Uterus (tissue), 3 donors: ENCODE measurements at regions not wholly inside any gene's neighbourhood (a gene's known extent, or its start where the extent isn't known, plus 50 kb on each side); places are given as distances from the start of the nearest gene placed in this dataset.

Source experiments
- DNase-seq, 2 donors: peaks; one replicate each; pipeline ENCODE4 v3.0.0-alpha.2; 2019 to 2020
- H3K27ac ChIP-seq, 2 donors: fragments of 200-600 bp; sonication (generic); 1 replicate in 1 of 2; 2 replicates in 1 of 2; pipeline ENCODE4 v1.5.1; 2016 to 2018
- H3K27me3 ChIP-seq, 2 donors: fragments of 200-600 bp; sonication (generic); one replicate each; pipeline ENCODE4 v1.5.1; 2018 to 2019; ENCODE audit warnings: control low read depth in 1 of 2
- H3K36me3 ChIP-seq, 2 donors: fragments of 200-600 bp; sonication (generic); one replicate each; pipeline ENCODE4 v1.5.1; 2019; ENCODE audit warnings: control low read depth in 1 of 2
- H3K4me1 ChIP-seq, 2 donors: fragments of 200-600 bp; sonication (generic); one replicate each; pipeline ENCODE4 v1.5.1; 2018 to 2019; ENCODE audit warnings: control low read depth in 1 of 2
- H3K4me3 ChIP-seq, 2 donors: fragments of 200-600 bp; sonication (generic); 1 replicate in 1 of 2; 2 replicates in 1 of 2; pipeline ENCODE4 v1.5.1; 2018 to 2019; ENCODE audit warnings: mild to moderate bottlenecking in 1 of 2
- H3K9me3 ChIP-seq, 2 donors: fragments of 200-600 bp; sonication (generic); one replicate each; pipeline ENCODE4 v1.5.1; 2019; ENCODE audit warnings: control low read depth in 1 of 2
- POLR2A ChIP-seq, 2 donors: fragments of 450-650 bp; IDR thresholded peaks; one replicate each; pipeline ENCODE4 v1.6.1; 2016; ENCODE audit warnings: antibody characterized with exemption in 2 of 2, mild to moderate bottlenecking in 1 of 2, moderate library complexity in 1 of 2
- intact Hi-C: fragments of 100-400 bp; cut with DNase I; formaldehyde crosslinking; loops from one replicate; pipeline ENCODE4 v1.15.1; 2023; ENCODE audit warnings: low total_unique reads
- TF ChIP-seq, protein P1 (sequence below), 4 experiments: fragments of 200-600 bp in 2 of 4; fragments of 450-650 bp in 2 of 4; sonication (generic) in 2 of 4; IDR thresholded peaks; one replicate each; pipeline ENCODE4 v1.5.1; 2016 to 2019; ENCODE audit warnings: antibody characterized with exemption in 4 of 4, mild to moderate bottlenecking in 2 of 4, moderate library complexity in 1 of 4
- donor health status: DM: yes; HTN: yes; CAD: no.

DNA sequence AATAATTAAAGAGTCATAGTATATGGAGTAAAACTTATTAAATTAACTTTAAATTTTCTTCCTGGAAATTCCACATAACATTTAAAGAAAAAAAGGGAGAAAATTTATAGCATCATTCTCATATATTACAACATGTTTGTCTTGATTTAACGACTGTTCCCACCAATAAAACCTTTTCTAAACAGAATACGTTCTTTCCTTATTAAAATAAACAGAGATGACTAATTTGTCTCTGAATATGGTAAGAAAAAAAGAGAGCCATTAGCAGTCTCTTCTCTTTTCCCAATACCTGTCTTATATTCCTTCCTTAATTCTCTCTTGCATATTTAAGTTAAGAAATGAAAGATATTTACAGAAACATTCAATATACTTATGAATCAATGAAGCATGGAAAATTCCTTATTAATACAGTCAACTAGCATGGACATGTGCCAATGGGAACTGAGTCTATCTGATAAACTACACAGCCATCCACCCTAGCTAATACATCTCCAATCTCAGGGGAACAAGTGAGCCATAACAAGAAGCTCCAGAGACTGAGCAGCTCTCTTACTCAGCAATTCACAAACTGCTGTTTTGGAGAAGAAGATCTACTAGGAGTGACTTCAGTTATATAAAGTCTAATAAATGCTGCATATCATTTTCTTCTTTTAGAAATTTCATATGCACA, 347.1 kb upstream of the MANEA start:
- H3K4me1 ChIP-seq = no peaks in the 10 kb centered on the region
- H3K9me3 ChIP-seq = no peaks in the 10 kb centered on the region
- intact Hi-C loops = no loop called here
- H3K27ac ChIP-seq = no peak overlapping the region
- H3K4me3 ChIP-seq = no peak overlapping the region
- DNase-seq = no peak
- no peaks in the 10 kb centered on the region for H3K36me3 ChIP-seq
- peaks cover 0 to 5% of the 10 kb centered on the region in 2 donors for H3K27me3 ChIP-seq
- TF ChIP-seq, protein P1, sequence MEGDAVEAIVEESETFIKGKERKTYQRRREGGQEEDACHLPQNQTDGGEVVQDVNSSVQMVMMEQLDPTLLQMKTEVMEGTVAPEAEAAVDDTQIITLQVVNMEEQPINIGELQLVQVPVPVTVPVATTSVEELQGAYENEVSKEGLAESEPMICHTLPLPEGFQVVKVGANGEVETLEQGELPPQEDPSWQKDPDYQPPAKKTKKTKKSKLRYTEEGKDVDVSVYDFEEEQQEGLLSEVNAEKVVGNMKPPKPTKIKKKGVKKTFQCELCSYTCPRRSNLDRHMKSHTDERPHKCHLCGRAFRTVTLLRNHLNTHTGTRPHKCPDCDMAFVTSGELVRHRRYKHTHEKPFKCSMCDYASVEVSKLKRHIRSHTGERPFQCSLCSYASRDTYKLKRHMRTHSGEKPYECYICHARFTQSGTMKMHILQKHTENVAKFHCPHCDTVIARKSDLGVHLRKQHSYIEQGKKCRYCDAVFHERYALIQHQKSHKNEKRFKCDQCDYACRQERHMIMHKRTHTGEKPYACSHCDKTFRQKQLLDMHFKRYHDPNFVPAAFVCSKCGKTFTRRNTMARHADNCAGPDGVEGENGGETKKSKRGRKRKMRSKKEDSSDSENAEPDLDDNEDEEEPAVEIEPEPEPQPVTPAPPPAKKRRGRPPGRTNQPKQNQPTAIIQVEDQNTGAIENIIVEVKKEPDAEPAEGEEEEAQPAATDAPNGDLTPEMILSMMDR (IDR thresholded peaks at IDR 0.05) = no peak
- no peak for TF ChIP-seq POLR2A (IDR thresholded peaks at IDR 0.05)

DNA sequence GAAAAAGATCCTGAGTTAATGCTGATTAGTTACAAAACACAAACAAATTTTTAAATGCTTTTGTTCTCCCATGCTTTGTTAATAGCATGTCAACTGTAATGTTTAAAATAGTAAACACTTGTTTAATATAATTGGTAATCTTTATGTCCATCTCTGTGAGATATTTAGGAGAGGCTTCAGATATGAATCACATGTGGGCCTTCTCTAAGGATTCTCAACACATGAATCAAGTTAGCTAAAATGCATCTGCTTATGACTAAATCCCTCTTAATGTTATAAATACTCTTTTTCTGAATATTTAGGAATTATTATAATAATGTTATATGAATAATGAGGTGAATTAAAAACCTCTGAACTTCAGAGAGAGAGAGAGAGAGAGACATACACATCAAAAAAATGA, 345.9 kb upstream of the MANEA start:
- no peaks in the 10 kb centered on the region for H3K9me3 ChIP-seq
- no peaks in the 10 kb centered on the region for H3K4me1 ChIP-seq
- TF ChIP-seq, protein P1 (IDR thresholded peaks at IDR 0.05) = no peak
- no peak for TF ChIP-seq POLR2A (IDR thresholded peaks at IDR 0.05)
- H3K4me3 ChIP-seq = no peak overlapping the region
- no peak overlapping the region for H3K27ac ChIP-seq
- peaks cover 0 to 5% of the 10 kb centered on the region in 2 donors for H3K27me3 ChIP-seq
- no peaks in the 10 kb centered on the region for H3K36me3 ChIP-seq
- intact Hi-C loops = no loop called here
- DNase-seq = no peak

DNA sequence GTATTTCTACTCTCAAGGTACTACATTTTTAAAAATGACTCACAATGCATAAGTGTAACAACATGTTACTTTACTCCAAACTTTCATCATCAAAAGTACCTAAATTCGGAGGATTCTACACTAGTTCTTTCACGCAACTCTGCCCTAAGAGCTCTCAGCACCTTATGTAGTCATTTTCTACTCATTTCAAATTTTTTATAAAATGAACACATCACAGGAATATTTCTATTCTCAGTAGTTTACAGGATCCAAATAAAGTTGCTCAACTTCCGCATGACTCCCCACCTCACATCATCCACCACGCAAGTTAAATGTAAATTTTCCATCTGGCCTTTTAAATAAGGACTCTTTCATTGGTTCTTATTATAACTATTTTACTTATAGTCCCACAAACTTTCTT, 344.9 kb upstream of the MANEA start:
- TF ChIP-seq, protein P1 (IDR thresholded peaks at IDR 0.05) = no peak
- no peak for TF ChIP-seq POLR2A (IDR thresholded peaks at IDR 0.05)
- intact Hi-C loops = no loop called here
- Histone ChIP-seq H3K4me3 (no peak overlapping the region), H3K27me3 (peaks cover 0 to 5% of the 10 kb centered on the region in 2 donors), H3K4me1 (no peaks in the 10 kb centered on the region), H3K36me3 (no peaks in the 10 kb centered on the region), H3K27ac (no peak overlapping the region), H3K9me3 (no peaks in the 10 kb centered on the region)
- DNase-seq = no peak

DNA sequence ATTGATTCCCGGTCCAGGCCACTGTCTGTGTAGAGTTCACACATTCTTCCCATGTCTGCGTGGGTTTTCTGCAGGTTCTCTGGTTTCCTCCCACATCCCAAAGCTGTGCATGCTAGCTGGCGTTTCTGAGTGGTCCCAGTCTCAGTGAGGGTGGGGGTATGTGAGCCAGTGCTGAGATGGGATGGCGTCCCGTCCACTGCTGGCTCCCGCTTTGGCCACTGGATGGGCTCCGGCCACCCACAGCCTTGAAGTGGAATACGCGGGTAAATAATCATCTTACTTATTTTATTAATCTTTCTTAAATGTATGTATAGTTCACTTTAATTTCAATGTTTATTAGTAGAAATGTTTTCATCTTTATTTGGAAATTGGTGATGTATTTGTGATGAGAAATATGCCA, 343.5 kb upstream of the MANEA start:
- DNase-seq = no peak
- H3K4me3 ChIP-seq = no peak overlapping the region
- TF ChIP-seq, protein P1 (IDR thresholded peaks at IDR 0.05) = no peak
- no peak for TF ChIP-seq POLR2A (IDR thresholded peaks at IDR 0.05)
- H3K27ac ChIP-seq = no peak overlapping the region
- no peaks in the 10 kb centered on the region for H3K4me1 ChIP-seq
- H3K9me3 ChIP-seq = no peaks in the 10 kb centered on the region
- no peaks in the 10 kb centered on the region for H3K27me3 ChIP-seq
- H3K36me3 ChIP-seq = no peaks in the 10 kb centered on the region
- intact Hi-C loops = no loop called here

DNA sequence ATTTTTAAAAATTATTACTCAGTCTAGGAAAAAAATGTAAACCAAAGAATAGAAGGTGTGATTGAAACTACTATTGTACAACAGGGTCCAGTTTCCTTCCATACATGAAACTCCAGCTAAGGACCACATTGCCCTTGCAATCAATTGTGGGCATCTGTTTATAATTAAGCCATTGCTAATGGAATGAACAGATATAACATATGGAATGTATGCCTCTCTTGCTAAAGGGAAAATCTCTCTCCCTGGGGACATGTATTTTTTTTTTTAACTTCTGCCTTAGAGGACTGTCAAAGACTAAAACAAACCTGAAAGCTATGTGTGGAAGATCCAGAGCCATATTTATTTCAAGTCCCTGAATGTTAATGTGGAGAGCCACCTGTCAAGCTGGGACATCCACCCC, 336.8 kb upstream of the MANEA start:
- Histone ChIP-seq H3K4me1 (no peaks in the 10 kb centered on the region), H3K27me3 (no peaks in the 10 kb centered on the region), H3K9me3 (no peaks in the 10 kb centered on the region), H3K36me3 (no peaks in the 10 kb centered on the region), H3K4me3 (no peak overlapping the region), H3K27ac (no peak overlapping the region)
- no peak for DNase-seq
- TF ChIP-seq, protein P1 (IDR thresholded peaks at IDR 0.05) = no peak
- TF ChIP-seq POLR2A (IDR thresholded peaks at IDR 0.05) = no peak
- intact Hi-C loops = no loop called here
